Lung (tissue), 11 donors: ENCODE measurements at regions not wholly inside any gene's neighbourhood (a gene's known extent, or its start where the extent isn't known, plus 50 kb on each side); places are given as distances from the start of the nearest gene placed in this dataset.

Experiments
- ATAC-seq: fragments of 200-7000 bp; cut with Tn5 transposase; one replicate; pipeline ENCODE4 v1.9.1; 2020; ENCODE audit warnings: moderate number of reproducible peaks; ENCODE audit not compliant: insufficient read depth, low FRiP score
- DNase-seq, 3 donors: peaks; one replicate each; pipeline ENCODE4 v3.0.0-alpha.2; 2013 to 2017
- H3K27ac ChIP-seq, 2 donors: one replicate each; pipeline ENCODE4 v1.5.1; 2013; ENCODE audit warnings: mild to moderate bottlenecking in 2 of 2, moderate library complexity in 2 of 2, control low read depth in 1 of 2, inconsistent platforms in 1 of 2, low read depth in 1 of 2, low read length in 1 of 2
- H3K27me3 ChIP-seq, 3 donors: one replicate each; pipeline ENCODE4 v1.5.1; 2013; ENCODE audit warnings: low read length in 2 of 3; ENCODE audit not compliant: control insufficient read depth in 3 of 3, insufficient read depth in 3 of 3
- H3K36me3 ChIP-seq, 4 donors: one replicate each; pipeline ENCODE4 v1.5.1; 2013; ENCODE audit warnings: low read length in 4 of 4, mild to moderate bottlenecking in 1 of 4, moderate library complexity in 1 of 4; ENCODE audit not compliant: control insufficient read depth in 4 of 4, insufficient read depth in 4 of 4
- H3K4me1 ChIP-seq, 5 donors: one replicate each; pipeline ENCODE4 v1.5.1; 2013; ENCODE audit warnings: low read length in 5 of 5, mild to moderate bottlenecking in 2 of 5, moderate library complexity in 1 of 5; ENCODE audit not compliant: control insufficient read depth in 5 of 5, insufficient read depth in 5 of 5
- H3K4me3 ChIP-seq: one replicate; pipeline ENCODE4 v1.5.1; 2013; ENCODE audit warnings: mild to moderate bottlenecking, control low read depth, moderate library complexity
- H3K9ac ChIP-seq, 2 donors: one replicate each; pipeline ENCODE4 v1.5.1; 2013; ENCODE audit warnings: low read length in 2 of 2, control low read depth in 1 of 2; ENCODE audit not compliant: insufficient read depth in 1 of 2
- H3K9me3 ChIP-seq, 4 donors: one replicate each; pipeline ENCODE4 v1.5.1; 2013; ENCODE audit warnings: low read length in 3 of 4, mild to moderate bottlenecking in 1 of 4, moderate library complexity in 1 of 4; ENCODE audit not compliant: control insufficient read depth in 4 of 4, insufficient read depth in 3 of 4
- CTCF ChIP-seq: IDR thresholded peaks from 2 replicates; pipeline ENCODE4 v1.5.1; 2012; ENCODE audit warnings: mild to moderate bottlenecking; ENCODE audit errors: control extremely low read depth, extremely low read depth
- WGBS, 2 donors: extraction: QIAGEN DNeasy Blood & Tissue Kit; methylation state at CpG; one replicate each; pipeline ENCODE4 v1.1.7; 2013; 5-methylcytosine and 5-hydroxymethylcytosine counted together
- donor health status: control.
- donor health status: control.
- donor health status: Bipolar disorder and iron deficiency.
- donor health status: healthy.
- donor health status: DM: yes; HTN: yes; CAD: no.

DNA sequence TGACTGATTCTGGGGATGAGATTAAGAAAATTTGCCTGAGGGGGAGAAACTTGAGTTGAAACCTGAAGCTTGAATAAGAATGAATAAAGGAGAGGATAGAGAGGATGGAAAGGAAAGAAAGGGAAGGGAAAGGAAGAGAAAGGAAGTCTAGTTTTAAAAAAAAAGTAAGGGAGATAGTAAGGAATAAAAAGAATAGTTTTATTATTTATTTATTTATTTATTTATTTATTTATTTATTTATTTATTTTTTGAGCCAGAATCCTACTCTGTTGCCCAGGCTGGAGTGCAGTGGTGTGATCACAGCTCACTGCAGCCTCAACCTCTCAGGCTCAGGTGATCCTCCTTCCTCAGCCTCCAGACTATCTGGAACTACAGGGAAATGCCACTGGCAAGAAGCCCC lies 62.0 kb upstream of the NAF1 start:
- Histone ChIP-seq H3K9ac (no peak overlapping the region), H3K27ac (no peak overlapping the region), H3K4me3 (no peak overlapping the region), H3K27me3 (no peaks in the 10 kb centered on the region), H3K9me3 (no peaks in the 10 kb centered on the region), H3K4me1 (no peaks in the 10 kb centered on the region), H3K36me3 (no peaks in the 10 kb centered on the region)
- no peak for DNase-seq
- no peak for ATAC-seq
- TF ChIP-seq CTCF, result no peak

GRCh38 chr4:163221467-163221866 lies 54.8 kb upstream of the NAF1 start:
- TF ChIP-seq CTCF, result no peak
- ATAC-seq, result no peak
- H3K9ac ChIP-seq, result no peak overlapping the region
- no peaks in the 10 kb centered on the region for H3K9me3 ChIP-seq
- DNase-seq, result no peak
- 92 to 98% methylated on average over 1 of the region's 1 CpG for WGBS, 2 donors
- no peaks in the 10 kb centered on the region for H3K27me3 ChIP-seq
- H3K27ac ChIP-seq, result no peak overlapping the region
- H3K36me3 ChIP-seq, result no peaks in the 10 kb centered on the region
- no peak overlapping the region for H3K4me3 ChIP-seq
- no peaks in the 10 kb centered on the region for H3K4me1 ChIP-seq

DNA sequence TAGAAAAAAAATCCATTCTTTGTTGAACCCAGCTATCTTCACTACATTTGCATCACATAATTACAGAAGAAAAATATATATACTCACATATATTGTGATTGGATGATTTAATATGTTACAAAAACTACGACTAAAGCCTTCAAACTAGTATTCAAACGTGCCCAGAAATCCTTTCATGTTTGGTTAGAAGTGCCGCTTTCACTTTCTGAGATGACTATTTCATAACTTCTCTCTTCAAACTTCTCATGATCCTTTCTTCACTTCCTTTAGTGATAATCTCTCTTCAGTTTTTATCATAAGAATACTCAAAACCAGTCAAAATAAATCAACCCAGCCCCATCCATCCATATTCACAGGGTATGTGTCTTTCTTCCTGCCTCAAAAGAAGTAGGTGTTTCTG lies 50.8 kb upstream of the NAF1 start:
- ATAC-seq (no peak), DNase-seq (no peak)
- WGBS, 2 donors, result 75 to 90% methylated on average over 3 of the region's 3 CpGs
- Histone ChIP-seq H3K36me3 (no peaks in the 10 kb centered on the region), H3K9ac (no peak overlapping the region), H3K4me3 (no peak overlapping the region), H3K27ac (no peak overlapping the region), H3K4me1 (no peaks in the 10 kb centered on the region), H3K27me3 (no peaks in the 10 kb centered on the region), H3K9me3 (no peaks in the 10 kb centered on the region)
- TF ChIP-seq CTCF, result no peak
